A549 (cell line): ENCODE measurements at regions not wholly inside any gene's neighbourhood (a gene's known extent, or its start where the extent isn't known, plus 50 kb on each side); places are given as distances from the start of the nearest gene placed in this dataset.

ENCODE experiments used
- ATAC-seq, 2 experiments: fragments of 200-7000 bp in 1 of 2; fragments of >200 bp in 1 of 2; cut with Nextera tagmentation in 1 of 2; cut with Tn5 transposase in 1 of 2; 3 replicates each; pipeline versions ENCODE4 v1.8.0 to v1.9.1; 2018 to 2020; ENCODE audit warnings: mild to moderate bottlenecking in 1 of 2, moderate library complexity in 1 of 2
- CTCF ChIA-PET: fragments of 300-600 bp; sonication (Branson Sonifier 250); formaldehyde crosslinking; extraction: SDS; loops from one replicate; lab custom pipeline; 2021; ENCODE audit warnings: antibody characterized with exemption, inconsistent platforms; lab: Yijun Ruan, JAX
- POLR2A ChIA-PET: fragments of 350-600 bp; formaldehyde crosslinking; extraction: SDS; loops from one replicate; lab custom pipeline; 2021; ENCODE audit warnings: antibody characterized with exemption, inconsistent platforms; lab: Yijun Ruan, JAX
- DNase-seq, 2 experiments: peaks; one replicate each; pipeline versions ENCODE4 v3.0.0 to v3.0.0-alpha.2; 2011 to 2016; ENCODE audit warnings: low read depth in 1 of 2, low spot score in 1 of 2
- FAIRE-seq: peaks from 2 replicates; lab custom pipeline; 2011; peaks lifted over from hg19 to GRCh38; lab: Jason Lieb, UNC
- H3K27ac ChIP-seq, 2 experiments: fragments of >200 bp; sonication (Bioruptor Twin); formaldehyde crosslinking; 3 replicates each; pipeline ENCODE4 v1.5.1; 2016 to 2017
- H3K4me1 ChIP-seq: fragments of >200 bp; sonication (Bioruptor Twin); formaldehyde crosslinking; 3 replicates; pipeline ENCODE4 v1.6.1; 2016
- H3K4me2 ChIP-seq: fragments of >200 bp; sonication (Bioruptor Twin); formaldehyde crosslinking; 3 replicates; pipeline ENCODE4 v1.6.1; 2016
- H3K4me3 ChIP-seq: fragments of >200 bp; sonication (Bioruptor Twin); formaldehyde crosslinking; 3 replicates; pipeline ENCODE4 v1.5.1; 2016
- H3K9me3 ChIP-seq: fragments of >200 bp; sonication (Bioruptor Twin); formaldehyde crosslinking; 3 replicates; pipeline ENCODE4 v1.6.1; 2016
- CBX2 ChIP-seq: fragments of 200-600 bp; sonication (generic); IDR thresholded peaks from 2 replicates; pipeline ENCODE4 v1.6.1; 2016; ENCODE audit warnings: low read depth, mild to moderate bottlenecking, borderline replicate concordance
- EHMT2 ChIP-seq: fragments of 200-600 bp; sonication (generic); IDR thresholded peaks from 2 replicates; pipeline ENCODE4 v1.6.1; 2016; ENCODE audit warnings: antibody characterized with exemption, low read depth, mild to moderate bottlenecking, moderate library complexity
- EP300 ChIP-seq, 2 experiments: fragments of >200 bp; sonication (Bioruptor Twin); formaldehyde crosslinking; IDR thresholded peaks; 2 replicates in 1 of 2; 3 replicates in 1 of 2; pipeline ENCODE4 v1.6.1; 2016 to 2017
- FOSL2 ChIP-seq, 2 experiments: fragments of 450-650 bp in 1 of 2; fragments of >200 bp in 1 of 2; sonication (Bioruptor Twin) in 1 of 2; formaldehyde crosslinking; IDR thresholded peaks; 2 replicates each; pipeline versions ENCODE4 v1.5.0 to v1.6.1; 2016 to 2020; ENCODE audit warnings: mild to moderate bottlenecking in 1 of 2, moderate library complexity in 1 of 2
- HOXB5 ChIP-seq: fragments of 250-450 bp; sonication (Bioruptor Pico); IDR thresholded peaks from 2 replicates; pipeline ENCODE4 v1.5.0; 2020; ENCODE audit warnings: mild to moderate bottlenecking, moderate library complexity
- JUN ChIP-seq, 2 experiments: fragments of >200 bp; sonication (Bioruptor Twin); formaldehyde crosslinking; IDR thresholded peaks; 2 replicates in 1 of 2; 3 replicates in 1 of 2; pipeline ENCODE4 v1.6.1; 2016 to 2017
- KDM1A ChIP-seq: fragments of 200-600 bp; sonication (generic); IDR thresholded peaks from 2 replicates; pipeline ENCODE4 v1.6.1; 2016; ENCODE audit warnings: low read depth, mild to moderate bottlenecking
- KDM5A ChIP-seq: fragments of 200-600 bp; sonication (generic); IDR thresholded peaks from 2 replicates; pipeline ENCODE4 v1.6.1; 2016; ENCODE audit warnings: antibody characterized with exemption, mild to moderate bottlenecking
- MAFK ChIP-seq: fragments of 450-650 bp; IDR thresholded peaks from 2 replicates; pipeline ENCODE4 v1.6.1; 2014; ENCODE audit not compliant: partially characterized antibody
- PHF8 ChIP-seq: fragments of 200-600 bp; sonication (generic); IDR thresholded peaks from 2 replicates; pipeline ENCODE4 v1.6.1; 2016; ENCODE audit warnings: low read depth, mild to moderate bottlenecking, antibody characterized with exemption, moderate library complexity, borderline replicate concordance
- POLR2AphosphoS2 ChIP-seq: conservative IDR thresholded peaks from 2 replicates; pipeline ENCODE4 v1.6.1; 2012; ENCODE audit warnings: low read length, improper control_type of control experiment, inconsistent platforms
- RFX5 ChIP-seq: fragments of 450-650 bp; IDR thresholded peaks from 2 replicates; pipeline ENCODE4 v1.7.1; 2014; ENCODE audit warnings: antibody characterized with exemption, mild to moderate bottlenecking, moderate library complexity
- RNF2 ChIP-seq: fragments of 200-600 bp; sonication (generic); IDR thresholded peaks from 2 replicates; pipeline ENCODE4 v1.6.1; 2016; ENCODE audit warnings: low read depth, mild to moderate bottlenecking, antibody characterized with exemption, moderate library complexity, borderline replicate concordance
- SMC3 ChIP-seq: fragments of >200 bp; sonication (Bioruptor Twin); formaldehyde crosslinking; IDR thresholded peaks from 3 replicates; pipeline ENCODE4 v1.6.1; 2018; ENCODE audit warnings: inconsistent platforms
- TFCP2L1 ChIP-seq: fragments of 250-450 bp; sonication (Bioruptor Pico); IDR thresholded peaks from 2 replicates; pipeline ENCODE4 v1.5.0; 2021; ENCODE audit warnings: mild to moderate bottlenecking
- ZC3H11A ChIP-seq: fragments of 450-650 bp; IDR thresholded peaks from 2 replicates; pipeline ENCODE4 v1.6.1; 2014; ENCODE audit warnings: antibody characterized with exemption, mild to moderate bottlenecking
- WGBS: methylation state at CpG from one replicate; pipeline ENCODE4 v1.1.6; 2017; ENCODE audit errors: missing lambda C conversion rate; 5-methylcytosine and 5-hydroxymethylcytosine counted together
- TF ChIP-seq, protein P1 (sequence below): fragments of >200 bp; sonication (Bioruptor Twin); formaldehyde crosslinking; IDR thresholded peaks from 2 replicates; pipeline ENCODE4 v1.6.1; 2016
- TF ChIP-seq, protein P2 (sequence below): fragments of >200 bp; sonication (Bioruptor Twin); formaldehyde crosslinking; IDR thresholded peaks from 3 replicates; pipeline ENCODE4 v1.5.1; 2016
- TF ChIP-seq, protein P3 (sequence below): fragments of >200 bp; sonication (Bioruptor Twin); formaldehyde crosslinking; IDR thresholded peaks from 3 replicates; pipeline ENCODE4 v1.6.1; 2016
- TF ChIP-seq, protein P4 (sequence below): fragments of 150-350 bp; IDR thresholded peaks from 2 replicates; pipeline ENCODE4 v1.6.1; 2014; ENCODE audit warnings: low read depth, mild to moderate bottlenecking, low read length
- TF ChIP-seq, protein P5 (sequence below): IDR thresholded peaks from 2 replicates; pipeline ENCODE4 v1.6.1; 2012
- TF ChIP-seq, protein P6 (sequence below): IDR thresholded peaks from 2 replicates; pipeline ENCODE4 v1.6.1; 2012

DNA sequence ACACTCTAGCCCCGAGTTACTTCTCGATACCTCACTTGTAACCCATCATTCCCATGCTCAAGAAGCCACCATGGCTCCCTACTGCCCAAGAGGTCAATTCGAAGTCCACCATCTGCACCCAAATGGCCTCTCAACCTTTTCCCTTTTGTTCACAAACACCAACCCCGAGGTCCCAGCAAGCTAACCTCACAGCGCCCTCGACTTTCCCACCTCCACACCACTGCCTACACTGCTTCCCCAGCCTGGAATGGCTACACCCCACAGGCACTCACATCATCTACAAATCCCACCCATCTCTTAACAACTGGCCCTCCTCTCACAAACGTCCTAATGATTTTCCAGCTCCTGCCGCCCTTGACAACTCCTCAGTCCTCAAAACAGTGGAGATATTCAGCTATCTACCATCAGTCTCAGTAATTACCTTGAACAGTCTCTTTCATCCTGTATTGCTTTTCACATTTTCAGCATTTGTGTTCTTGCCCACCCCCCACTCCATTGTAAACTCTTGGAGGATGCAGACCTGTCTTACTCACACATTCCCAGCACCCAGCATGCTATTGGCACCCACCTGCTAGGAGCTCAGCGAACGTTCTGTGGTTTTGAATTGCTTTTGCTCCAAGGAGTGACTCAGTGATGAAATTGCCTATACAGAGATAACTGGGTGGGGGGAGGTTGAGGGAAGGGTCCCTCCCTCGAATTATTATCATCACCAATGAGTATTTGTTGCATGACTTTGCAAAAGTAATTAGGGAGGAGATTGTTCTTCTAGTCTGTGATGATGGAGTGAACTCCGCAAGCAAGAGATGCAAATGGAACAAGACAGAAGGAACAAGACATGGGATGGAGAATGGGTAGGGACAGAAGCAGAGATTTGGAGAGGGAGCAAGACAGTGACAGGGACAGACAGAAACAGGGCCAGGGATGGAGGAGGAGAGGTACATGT lies 106.8 kb downstream of the CYP26B1 start:
- ChIA-PET CTCF (interaction anchor here (1.6 to 1.7 kb wide), 2 partner anchors 97 to 110 kb away, joined by 4 to 6 read pairs; no protein-coding TSS in a partner anchor), POLR2A (no interaction called here)
- Histone ChIP-seq H3K4me3 (no peak overlapping the region), H3K27ac (no peak overlapping the region), H3K4me2 (no peak overlapping the region), H3K4me1 (no peaks in the 10 kb centered on the region), H3K9me3 (peaks cover 20% of the 10 kb centered on the region)
- ATAC-seq (no peak), DNase-seq (no peak), FAIRE-seq (no peak)
- TF ChIP-seq, protein P1, sequence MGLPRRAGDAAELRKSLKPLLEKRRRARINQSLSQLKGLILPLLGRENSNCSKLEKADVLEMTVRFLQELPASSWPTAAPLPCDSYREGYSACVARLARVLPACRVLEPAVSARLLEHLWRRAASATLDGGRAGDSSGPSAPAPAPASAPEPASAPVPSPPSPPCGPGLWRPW, result no peak
- TF ChIP-seq, protein P2, sequence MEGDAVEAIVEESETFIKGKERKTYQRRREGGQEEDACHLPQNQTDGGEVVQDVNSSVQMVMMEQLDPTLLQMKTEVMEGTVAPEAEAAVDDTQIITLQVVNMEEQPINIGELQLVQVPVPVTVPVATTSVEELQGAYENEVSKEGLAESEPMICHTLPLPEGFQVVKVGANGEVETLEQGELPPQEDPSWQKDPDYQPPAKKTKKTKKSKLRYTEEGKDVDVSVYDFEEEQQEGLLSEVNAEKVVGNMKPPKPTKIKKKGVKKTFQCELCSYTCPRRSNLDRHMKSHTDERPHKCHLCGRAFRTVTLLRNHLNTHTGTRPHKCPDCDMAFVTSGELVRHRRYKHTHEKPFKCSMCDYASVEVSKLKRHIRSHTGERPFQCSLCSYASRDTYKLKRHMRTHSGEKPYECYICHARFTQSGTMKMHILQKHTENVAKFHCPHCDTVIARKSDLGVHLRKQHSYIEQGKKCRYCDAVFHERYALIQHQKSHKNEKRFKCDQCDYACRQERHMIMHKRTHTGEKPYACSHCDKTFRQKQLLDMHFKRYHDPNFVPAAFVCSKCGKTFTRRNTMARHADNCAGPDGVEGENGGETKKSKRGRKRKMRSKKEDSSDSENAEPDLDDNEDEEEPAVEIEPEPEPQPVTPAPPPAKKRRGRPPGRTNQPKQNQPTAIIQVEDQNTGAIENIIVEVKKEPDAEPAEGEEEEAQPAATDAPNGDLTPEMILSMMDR, result no peak
- no peak for TF ChIP-seq JUN (IDR thresholded peaks at IDR 0.05)
- no peak for TF ChIP-seq MAFK
- no peak for TF ChIP-seq EHMT2
- TF ChIP-seq RFX5, result no peak
- TF ChIP-seq, protein P3, sequence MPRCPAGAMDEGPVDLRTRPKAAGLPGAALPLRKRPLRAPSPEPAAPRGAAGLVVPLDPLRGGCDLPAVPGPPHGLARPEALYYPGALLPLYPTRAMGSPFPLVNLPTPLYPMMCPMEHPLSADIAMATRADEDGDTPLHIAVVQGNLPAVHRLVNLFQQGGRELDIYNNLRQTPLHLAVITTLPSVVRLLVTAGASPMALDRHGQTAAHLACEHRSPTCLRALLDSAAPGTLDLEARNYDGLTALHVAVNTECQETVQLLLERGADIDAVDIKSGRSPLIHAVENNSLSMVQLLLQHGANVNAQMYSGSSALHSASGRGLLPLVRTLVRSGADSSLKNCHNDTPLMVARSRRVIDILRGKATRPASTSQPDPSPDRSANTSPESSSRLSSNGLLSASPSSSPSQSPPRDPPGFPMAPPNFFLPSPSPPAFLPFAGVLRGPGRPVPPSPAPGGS, result no peak
- no peak for TF ChIP-seq KDM5A
- TF ChIP-seq, protein P4, sequence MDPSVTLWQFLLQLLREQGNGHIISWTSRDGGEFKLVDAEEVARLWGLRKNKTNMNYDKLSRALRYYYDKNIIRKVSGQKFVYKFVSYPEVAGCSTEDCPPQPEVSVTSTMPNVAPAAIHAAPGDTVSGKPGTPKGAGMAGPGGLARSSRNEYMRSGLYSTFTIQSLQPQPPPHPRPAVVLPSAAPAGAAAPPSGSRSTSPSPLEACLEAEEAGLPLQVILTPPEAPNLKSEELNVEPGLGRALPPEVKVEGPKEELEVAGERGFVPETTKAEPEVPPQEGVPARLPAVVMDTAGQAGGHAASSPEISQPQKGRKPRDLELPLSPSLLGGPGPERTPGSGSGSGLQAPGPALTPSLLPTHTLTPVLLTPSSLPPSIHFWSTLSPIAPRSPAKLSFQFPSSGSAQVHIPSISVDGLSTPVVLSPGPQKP, result no peak
- TF ChIP-seq EP300 (IDR thresholded peaks at IDR 0.05), result no peak
- TF ChIP-seq FOSL2 (IDR thresholded peaks at IDR 0.05), result no peak
- no peak for TF ChIP-seq FOSL2 (CRISPR knock-in tag; IDR thresholded peaks at IDR 0.05)
- TF ChIP-seq PHF8, result no peak
- TF ChIP-seq ZC3H11A, result no peak
- 53% methylated on average over 12 of the region's 12 CpGs for WGBS

DNA sequence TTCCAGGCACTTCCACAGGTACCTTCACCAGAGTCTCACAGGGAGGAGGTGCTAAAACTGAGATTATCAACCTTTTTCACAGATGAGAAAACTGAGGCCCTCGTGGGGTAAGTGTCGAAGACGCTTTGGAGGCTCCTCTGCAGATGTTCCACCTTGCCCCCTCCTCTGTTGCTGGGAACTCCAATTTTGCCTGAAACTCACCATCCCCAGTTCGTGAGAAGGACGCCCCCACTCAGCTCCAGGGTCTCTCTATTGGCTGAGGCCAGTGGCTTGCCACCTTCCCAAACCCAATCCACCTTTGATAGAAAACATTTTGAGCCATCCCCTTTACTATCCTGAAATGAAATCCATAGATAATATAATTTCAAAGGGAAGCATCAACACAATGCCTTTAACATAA lies 109.1 kb downstream of the CYP26B1 start:
- CTCF ChIA-PET, result no interaction called here

More for the DNA sequence above, 109.1 kb downstream of the CYP26B1 start:
- FAIRE-seq (no peak), ATAC-seq (no peak), DNase-seq (no peak)
- Histone ChIP-seq H3K4me2 (no peak overlapping the region), H3K27ac (no peak overlapping the region), H3K4me1 (no peaks in the 10 kb centered on the region), H3K4me3 (no peak overlapping the region), H3K9me3 (peaks cover 2% of the 10 kb centered on the region; the same call in 2 of the 3 replicates)
- POLR2A ChIA-PET, result no interaction called here
- WGBS, result 66% methylated on average over 5 of the region's 5 CpGs
- TF ChIP-seq SMC3, result no peak
- TF ChIP-seq KDM1A, result no peak
- TF ChIP-seq, protein P1, result no peak
- TF ChIP-seq CBX2, result no peak
- TF ChIP-seq, protein P5, sequence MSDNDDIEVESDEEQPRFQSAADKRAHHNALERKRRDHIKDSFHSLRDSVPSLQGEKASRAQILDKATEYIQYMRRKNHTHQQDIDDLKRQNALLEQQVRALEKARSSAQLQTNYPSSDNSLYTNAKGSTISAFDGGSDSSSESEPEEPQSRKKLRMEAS, result no peak
- TF ChIP-seq POLR2AphosphoS2, result no peak
- no peak for TF ChIP-seq TFCP2L1 (CRISPR knock-in tag)
- TF ChIP-seq RFX5, result no peak
- TF ChIP-seq, protein P6, sequence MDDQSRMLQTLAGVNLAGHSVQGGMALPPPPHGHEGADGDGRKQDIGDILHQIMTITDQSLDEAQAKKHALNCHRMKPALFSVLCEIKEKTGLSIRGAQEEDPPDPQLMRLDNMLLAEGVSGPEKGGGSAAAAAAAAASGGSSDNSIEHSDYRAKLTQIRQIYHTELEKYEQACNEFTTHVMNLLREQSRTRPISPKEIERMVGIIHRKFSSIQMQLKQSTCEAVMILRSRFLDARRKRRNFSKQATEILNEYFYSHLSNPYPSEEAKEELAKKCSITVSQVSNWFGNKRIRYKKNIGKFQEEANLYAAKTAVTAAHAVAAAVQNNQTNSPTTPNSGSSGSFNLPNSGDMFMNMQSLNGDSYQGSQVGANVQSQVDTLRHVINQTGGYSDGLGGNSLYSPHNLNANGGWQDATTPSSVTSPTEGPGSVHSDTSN, result no peak
- no peak for TF ChIP-seq RNF2
- no peak for TF ChIP-seq HOXB5 (CRISPR knock-in tag)
- TF ChIP-seq ZC3H11A, result no peak
